ENCODE measurements at regions not wholly inside any gene's neighbourhood (a gene's known extent, or its start where the extent isn't known, plus 50 kb on each side); places are given as distances from the start of the nearest gene placed in this dataset.

GRCh38 chr13:20311022-20311421, 78.9 kb upstream of the GJB6 start:
- 59% methylated on average over 2 of the region's 2 CpGs for WGBS (ENCODE audit: insufficient coverage, insufficient replicate concordance, low lambda C conversion rate, missing lambda C conversion rate)
- no peak overlapping the region for H3K27ac ChIP-seq (ENCODE audit: control insufficient read depth, insufficient read depth)
- TF ChIP-seq ZNF384 (IDR thresholded peaks at IDR 0.05; ENCODE audit: borderline replicate concordance, low read depth, low read length) (no peak), STAT3 (IDR thresholded peaks at IDR 0.05; ENCODE audit: low read depth, low read length) (no peak), ATF3 (IDR thresholded peaks at IDR 0.05; ENCODE audit: borderline replicate concordance, extremely low read depth, low read depth, low read length) (no peak), HDAC2 (IDR thresholded peaks at IDR 0.05) (no peak), SRF (IDR thresholded peaks at IDR 0.05; ENCODE audit: low read depth in 2 of 2, low read length in 2 of 2) (no peak), ESRRA (IDR thresholded peaks at IDR 0.05; ENCODE audit: low read length) (no peak), ZNF274 (IDR thresholded peaks at IDR 0.05; ENCODE audit: insufficient read depth, insufficient read length) (no peak), SIN3A (IDR thresholded peaks at IDR 0.05; ENCODE audit: low read depth, low read length) (no peak), ZBTB33 (IDR thresholded peaks at IDR 0.05) (no peak), IKZF1 (conservative IDR thresholded peaks at IDR 0.05) (no peak), RFX5 (IDR thresholded peaks at IDR 0.05; ENCODE audit: low read depth, low read length) (no peak), BCL11A (IDR thresholded peaks at IDR 0.05; ENCODE audit: low read depth, low read length) (no peak), NR2C1 (IDR thresholded peaks at IDR 0.05) (no peak), YY1 (IDR thresholded peaks at IDR 0.05; ENCODE audit: low read depth, low read length) (no peak), ZNF592 (IDR thresholded peaks at IDR 0.05) (no peak), EGR1 (IDR thresholded peaks at IDR 0.05; ENCODE audit: borderline replicate concordance in 1 of 2, low read depth in 2 of 2, low read length in 2 of 2) (no peak), ZNF687 (IDR thresholded peaks at IDR 0.05) (no peak)

More at GRCh38 chr13:20311022-20311421, 78.9 kb upstream of the GJB6 start:
- Histone ChIP-seq H3K9me3 (replicated peaks; ENCODE audit: control insufficient read depth, insufficient read depth, low read length) (peaks cover 2% of the 10 kb centered on the region; the same call in 2 of the 3 replicates), H3K36me3 (ENCODE audit: control insufficient read depth in 2 of 2, insufficient read depth in 2 of 2, low read length in 1 of 2) (no peaks in the 10 kb centered on the region), H3K79me2 (ENCODE audit: control insufficient read depth, insufficient read depth, low read length) (no peaks in the 10 kb centered on the region), H3K4me1 (ENCODE audit: control insufficient read depth, insufficient read depth, low read length) (no peaks in the 10 kb centered on the region), H3K9ac (ENCODE audit: control insufficient read depth, insufficient read depth, low read length) (no peak overlapping the region), H4K20me1 (ENCODE audit: control insufficient read depth, insufficient read depth) (no peaks in the 10 kb centered on the region), H2AFZ (ENCODE audit: control insufficient read depth, low read depth, low read length) (no peak overlapping the region), H3K4me3 (no peak overlapping the region), H3K27me3 (replicated peaks in 1 of 2; ENCODE audit: control insufficient read depth in 2 of 2, insufficient read depth in 2 of 2, low read length in 1 of 2) (no peaks in the 10 kb centered on the region; a peak in 1 of 4 replicates), H3K4me2 (ENCODE audit: control insufficient read depth, insufficient read depth) (no peak overlapping the region)
- POLR2A ChIA-PET: no interaction called here
- no TSS peak for BruUV-seq (replicated peaks)
- DNase-seq (ENCODE audit: low read depth, low spot score): no peak
- in situ Hi-C loops (cut with MboI): no loop called here
- intact Hi-C loops (cut with micrococcal nuclease; ENCODE audit: unreplicated experiment): no loop called here
- SMC1A ChIA-PET (ENCODE audit: uncharacterized antibody, unreplicated experiment): no interaction called here
- CTCF ChIA-PET: no interaction called here
- FAIRE-seq: no peak
- RAD21 ChIA-PET (ENCODE audit: unreplicated experiment): no interaction called here
- no peak for ATAC-seq
